HG03378 (cell line): ENCODE measurements at regions not wholly inside any gene's neighbourhood (a gene's known extent, or its start where the extent isn't known, plus 50 kb on each side); places are given as distances from the start of the nearest gene placed in this dataset.

Experiments
- ATAC-seq: cut with Tn5 transposase; IDR thresholded peaks from one replicate; pipeline ENCODE4 v1.9.1; 2021; ENCODE audit warnings: mild to moderate bottlenecking, moderate library complexity; ENCODE audit not compliant: unreplicated experiment

- no peak for ATAC-seq
Measured at GRCh38 chr15:61684749-61685467, 375.3 kb downstream of the VPS13C start.

- ATAC-seq = no peak
Measured at GRCh38 chr15:61682891-61683735, 377.1 kb downstream of the VPS13C start.

DNA sequence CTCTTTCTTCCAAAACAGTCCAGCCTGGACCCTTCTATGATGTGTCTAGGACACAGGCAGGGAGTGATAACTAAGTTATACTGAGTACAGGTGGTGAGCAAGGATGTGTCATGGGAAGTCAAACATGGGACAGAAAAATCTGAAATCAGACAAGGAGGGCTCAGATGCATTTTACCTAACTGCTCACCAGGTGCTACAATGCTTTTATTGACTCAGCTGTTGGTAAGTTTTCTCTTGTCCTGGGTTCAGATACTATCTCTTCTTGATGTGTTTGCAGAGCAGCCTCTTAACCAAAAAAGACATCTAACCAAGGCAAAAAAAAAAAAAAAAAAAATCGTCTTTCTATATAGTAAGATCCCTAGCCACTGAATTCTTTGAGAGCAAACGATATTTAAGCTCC, 378.6 kb downstream of the VPS13C start:
- no peak for ATAC-seq

GRCh38 chr15:61681038-61681418, 379.2 kb downstream of the VPS13C start:
- ATAC-seq = no peak

- ATAC-seq = no peak
Measured at GRCh38 chr15:61680260-61681037, 379.8 kb downstream of the VPS13C start.

DNA sequence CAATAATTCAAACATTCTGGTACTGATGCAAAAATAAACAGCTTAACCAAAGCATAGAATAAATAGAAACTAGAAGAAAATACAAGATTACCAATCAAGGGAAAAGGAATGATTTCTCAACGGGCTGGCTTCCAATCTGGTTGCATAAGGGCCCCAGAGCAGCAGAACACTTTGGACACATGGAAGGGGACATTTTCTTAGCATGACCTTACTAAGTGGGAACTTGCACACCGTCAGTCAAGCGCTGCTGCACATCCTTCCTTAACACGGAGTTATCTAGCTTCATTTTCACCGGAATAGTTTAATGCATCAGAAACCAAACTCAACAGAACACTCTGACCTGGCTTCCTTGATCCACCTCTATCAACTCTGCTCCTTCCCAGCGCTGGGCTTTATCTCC, 388.5 kb downstream of the VPS13C start:
- ATAC-seq = no peak

GRCh38 chr15:61668444-61668843, 391.8 kb downstream of the VPS13C start:
- ATAC-seq = no peak

- no peak for ATAC-seq
Measured at GRCh38 chr15:61661791-61662190, 398.5 kb downstream of the VPS13C start.

- no peak for ATAC-seq
Measured at GRCh38 chr15:61660579-61660978, 399.7 kb downstream of the VPS13C start.

DNA sequence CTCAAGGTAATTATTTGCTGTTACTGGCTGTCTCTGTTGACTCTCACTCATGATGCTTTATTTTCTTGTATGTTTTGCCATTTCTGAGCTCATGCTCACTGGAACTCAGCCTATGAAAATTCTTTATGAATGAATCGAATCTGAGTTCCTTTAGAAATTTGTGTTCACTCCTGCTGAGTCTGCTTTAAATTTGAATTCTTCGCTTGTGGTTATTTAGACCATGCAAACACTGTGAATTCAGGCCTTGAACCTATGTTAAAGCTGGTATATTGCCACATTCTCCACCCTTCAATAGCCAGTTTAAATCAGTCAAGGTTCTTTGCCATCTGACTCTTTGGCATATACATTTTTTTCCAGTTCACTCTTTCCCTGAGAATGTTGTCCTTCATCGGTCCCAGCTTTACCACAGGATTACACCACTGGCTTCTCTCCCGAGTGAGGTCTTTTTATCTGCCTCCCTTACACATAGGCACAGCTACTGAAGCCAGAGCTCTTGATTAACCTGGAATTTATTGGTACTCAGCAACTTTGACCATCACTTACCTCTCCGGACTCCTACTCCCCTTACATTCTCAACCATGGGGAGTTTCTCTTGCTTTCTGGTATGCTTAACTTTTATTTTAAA, 400.6 kb downstream of the VPS13C start:
- ATAC-seq = no peak

GRCh38 chr15:61657461-61657860, 402.8 kb downstream of the VPS13C start:
- ATAC-seq = no peak

DNA sequence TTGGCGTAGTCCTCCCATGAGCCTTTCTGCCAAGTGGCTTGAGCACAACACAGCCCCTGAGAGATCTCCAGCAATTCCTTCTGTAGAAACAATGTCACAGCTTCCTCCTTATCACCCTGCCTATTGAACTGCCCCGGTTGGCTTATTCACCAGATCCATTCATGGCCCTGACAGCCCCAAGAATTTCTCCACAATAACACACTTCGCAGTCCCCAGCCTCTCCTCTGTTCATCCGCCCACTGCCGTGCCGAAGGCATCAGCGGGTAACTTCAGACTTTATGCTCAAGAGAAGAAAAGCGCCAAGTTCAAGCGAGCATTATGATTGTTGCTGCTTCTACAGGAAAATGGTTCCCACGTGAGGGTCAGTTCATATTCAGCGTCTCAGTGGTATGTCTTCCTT, 403.9 kb downstream of the VPS13C start:
- no peak for ATAC-seq

DNA sequence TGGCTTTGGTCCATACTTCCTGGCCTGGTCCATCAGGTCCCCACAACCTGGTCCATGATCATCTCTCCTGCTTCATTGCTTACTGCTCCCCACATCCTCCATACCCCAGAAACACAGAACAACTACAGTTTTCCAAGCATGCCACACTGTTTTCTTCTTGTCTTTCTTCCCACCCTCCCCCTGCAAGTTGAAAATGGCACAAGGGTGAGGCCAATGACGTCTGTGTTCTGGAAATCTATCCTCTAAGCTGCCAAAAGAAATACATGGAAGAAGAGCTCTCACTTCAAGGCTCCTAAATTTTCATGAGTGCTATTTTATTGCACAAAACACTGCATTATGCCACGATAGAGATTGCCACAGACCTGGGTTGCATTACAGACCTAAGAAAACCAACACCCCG, 404.4 kb downstream of the VPS13C start:
- no peak for ATAC-seq

DNA sequence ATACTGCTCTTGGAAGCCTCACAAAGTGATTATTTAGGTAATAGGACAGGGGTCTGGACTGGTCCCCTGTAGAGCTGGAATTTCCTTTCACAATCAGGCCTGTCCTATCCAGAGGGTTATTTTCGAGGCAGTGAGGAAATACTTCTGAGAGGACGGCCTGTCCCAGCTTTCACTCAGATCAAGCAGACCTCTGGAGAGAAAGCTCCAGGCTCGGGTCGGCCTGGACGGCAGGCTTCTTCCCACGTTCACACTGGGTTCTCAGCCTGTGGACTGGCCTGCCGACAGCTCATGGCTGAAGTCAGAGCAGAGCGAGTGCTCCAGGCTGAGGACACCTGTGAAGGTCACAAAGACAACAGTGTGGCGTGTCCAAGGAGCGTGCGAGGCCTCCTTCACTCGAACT, 405.3 kb downstream of the VPS13C start:
- ATAC-seq = no peak

- no peak for ATAC-seq
Measured at GRCh38 chr15:61654002-61654740, 406.1 kb downstream of the VPS13C start.

DNA sequence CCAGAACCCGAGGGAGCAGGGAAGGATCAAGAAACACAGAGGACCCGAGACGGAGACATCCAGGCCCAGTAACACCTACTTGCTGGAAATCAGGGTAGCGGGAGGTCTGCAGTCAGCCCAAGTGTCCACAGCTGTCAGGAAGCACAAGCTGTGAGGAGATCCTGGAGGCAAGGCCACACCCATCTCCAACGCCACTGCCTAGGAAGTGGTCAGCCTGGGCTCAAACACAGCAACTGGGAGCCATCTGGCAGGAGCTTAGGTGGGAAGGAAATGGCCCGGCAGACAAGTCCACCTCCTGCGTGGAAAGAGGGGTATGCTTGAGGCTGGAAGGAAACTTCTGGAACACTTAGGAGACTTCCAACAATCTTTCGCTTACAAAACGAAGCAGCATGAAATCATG, 407.1 kb downstream of the VPS13C start:
- ATAC-seq = no peak

DNA sequence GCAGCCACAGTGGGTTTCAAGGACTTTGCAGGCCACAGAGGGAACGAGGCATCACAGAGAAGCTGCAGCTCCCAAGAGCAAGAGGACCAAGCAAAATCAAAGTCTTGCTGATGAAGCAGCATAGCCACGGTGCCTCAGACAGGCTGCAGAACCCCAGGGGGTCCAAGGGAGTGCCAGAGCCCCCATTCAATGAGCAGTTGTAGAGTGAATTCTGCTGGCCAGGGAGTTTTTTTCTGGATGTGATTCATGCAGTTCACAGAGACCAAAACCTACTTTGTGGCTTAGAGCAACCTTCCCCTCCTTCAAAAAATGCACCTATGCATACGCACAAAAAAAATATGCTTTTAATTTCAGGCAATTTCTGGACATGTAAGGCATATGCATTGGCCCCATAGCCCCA, 409.0 kb downstream of the VPS13C start:
- no peak for ATAC-seq

DNA sequence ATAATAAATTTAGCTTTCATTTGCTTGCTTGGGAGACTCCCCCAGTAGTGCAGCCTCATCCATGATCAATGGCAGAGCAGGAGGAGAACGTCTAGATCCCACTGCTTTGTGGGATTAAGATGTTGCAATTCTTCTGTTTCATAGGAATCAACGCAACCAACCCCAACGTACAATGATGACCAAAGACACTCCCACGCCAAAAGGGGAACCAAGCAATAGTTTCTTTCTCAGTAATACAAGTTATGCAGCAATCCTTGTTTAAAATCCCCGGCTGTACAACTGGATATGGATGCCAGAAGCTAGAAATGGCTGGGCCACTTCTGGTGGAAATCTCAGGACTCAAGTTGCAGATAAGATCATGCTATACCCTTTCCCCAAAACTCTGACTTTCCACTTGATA, 411.2 kb downstream of the VPS13C start:
- no peak for ATAC-seq

GRCh38 chr15:61644550-61644949, 415.4 kb upstream of the RORA start:
- no peak for ATAC-seq

GRCh38 chr15:61641645-61642044, 412.5 kb upstream of the RORA start:
- ATAC-seq = no peak
